Endothelial cell of umbilical vein (primary cell): ENCODE measurements at regions not wholly inside any gene's neighbourhood (a gene's known extent, or its start where the extent isn't known, plus 50 kb on each side); places are given as distances from the start of the nearest gene placed in this dataset.
A peak's percentile ranks its signal among the peaks of the same experiment; 100 is the strongest.

ENCODE experiments used
- BruUV-seq: library from RNA; stranded (reverse); fragments of 400-500 nt; replicated peaks from 2 replicates; lab custom pipeline; 2021; lab: Mats Ljungman, UMichigan
- CTCF ChIA-PET: fragments of 300-600, 350-600 bp; sonication (Branson Sonifier 250); formaldehyde crosslinking; loops from one replicate; lab custom pipeline; 2021; ENCODE audit warnings: antibody characterized with exemption, inconsistent platforms; lab: Charles Lee
- POLR2A ChIA-PET: fragments of 300-600, 350-600 bp; sonication (Branson Sonifier 250); formaldehyde crosslinking; loops from one replicate; lab custom pipeline; 2021; ENCODE audit warnings: antibody characterized with exemption, inconsistent platforms; lab: Charles Lee
- DNase-seq: peaks from one replicate; pipeline ENCODE4 v3.0.0-alpha.2; 2011; ENCODE audit warnings: low read depth, low spot score
- FAIRE-seq: peaks from 2 replicates; lab custom pipeline; 2011; peaks lifted over from hg19 to GRCh38; lab: Jason Lieb, UNC
- H2AFZ ChIP-seq: 2 replicates; pipeline ENCODE4 v1.6.0; 2012; ENCODE audit warnings: low read depth, low read length, control low read depth, inconsistent platforms
- H3K27ac ChIP-seq: 2 replicates; pipeline ENCODE4 v1.5.1; 2011; ENCODE audit warnings: low read depth, mild to moderate bottlenecking, control low read depth, low read length, moderate library complexity; ENCODE audit not compliant: insufficient read depth
- H3K27me3 ChIP-seq, 2 experiments: 2 replicates each; pipeline versions ENCODE4 v1.6.0 to v1.6.1; 2011; ENCODE audit warnings: low read length in 2 of 2, mixed read lengths in 1 of 2; ENCODE audit not compliant: control insufficient read depth in 2 of 2, insufficient read depth in 2 of 2
- H3K36me3 ChIP-seq, 2 experiments: 2 replicates in 1 of 2; 3 replicates in 1 of 2; pipeline ENCODE4 v1.5.1; 2011; ENCODE audit warnings: low read length in 2 of 2, mild to moderate bottlenecking in 1 of 2, moderate library complexity in 1 of 2; ENCODE audit not compliant: control insufficient read depth in 2 of 2, insufficient read depth in 2 of 2; ENCODE audit errors: extremely low read depth in 1 of 2
- H3K4me1 ChIP-seq: 3 replicates; pipeline ENCODE4 v1.5.1; 2011; ENCODE audit warnings: mild to moderate bottlenecking, low read length; ENCODE audit not compliant: control insufficient read depth, insufficient read depth; ENCODE audit errors: extremely low read depth
- H3K4me2 ChIP-seq: 2 replicates; pipeline ENCODE4 v1.6.1; 2011; ENCODE audit warnings: low read length, control low read depth, mixed read lengths; ENCODE audit not compliant: insufficient read depth
- H3K4me3 ChIP-seq, 3 experiments: fragments of 200-600 bp in 1 of 3; sonication (generic), shearing (Covaris generic) in 1 of 3; replicated peaks in 1 of 3; 2 replicates each; pipeline ENCODE4 v1.5.1; 2011 to 2016; ENCODE audit warnings: control low read depth in 3 of 3, low read length in 3 of 3, mild to moderate bottlenecking in 2 of 3, inconsistent platforms in 1 of 3, low read depth in 1 of 3, moderate library complexity in 1 of 3; ENCODE audit not compliant: insufficient read depth in 1 of 3
- H3K79me2 ChIP-seq: 2 replicates; pipeline ENCODE4 v1.6.0; 2012; ENCODE audit warnings: low read length, inconsistent platforms; ENCODE audit not compliant: control insufficient read depth, insufficient read depth
- H3K9ac ChIP-seq: replicated peaks from 2 replicates; pipeline ENCODE3; 2011; ENCODE audit warnings: low read length, control low read depth; ENCODE audit not compliant: insufficient read depth; ENCODE audit errors: extremely low read depth
- H3K9me1 ChIP-seq: replicated peaks from 3 replicates; pipeline ENCODE4 v1.6.0; 2011; ENCODE audit warnings: mild to moderate bottlenecking, low read length; ENCODE audit not compliant: control insufficient read depth, insufficient read depth; ENCODE audit errors: extremely low read depth
- H3K9me3 ChIP-seq: replicated peaks from 2 replicates; pipeline ENCODE4 v1.5.1; 2012; ENCODE audit warnings: low read length, inconsistent platforms; ENCODE audit not compliant: control insufficient read depth, insufficient read depth
- H4K20me1 ChIP-seq: replicated peaks from 2 replicates; pipeline ENCODE3; 2011; ENCODE audit warnings: mild to moderate bottlenecking, low read length; ENCODE audit not compliant: control insufficient read depth, insufficient read depth; ENCODE audit errors: extremely low read depth
- CTCF ChIP-seq, 2 donors: IDR thresholded peaks; 1 replicate in 1 of 2; 2 replicates in 1 of 2; pipeline ENCODE4 v1.5.1; 2011; ENCODE audit warnings: low read length in 2 of 2, mild to moderate bottlenecking in 2 of 2, moderate library complexity in 2 of 2, control low read depth in 1 of 2, inconsistent platforms in 1 of 2, low read depth in 1 of 2; ENCODE audit not compliant: insufficient read depth in 1 of 2; ENCODE audit errors: extremely low read depth in 1 of 2
- EZH2 ChIP-seq: IDR thresholded peaks from 2 replicates; pipeline ENCODE4 v1.6.1; 2012; ENCODE audit warnings: borderline replicate concordance, low read depth, mild to moderate bottlenecking, moderate library complexity, low read length, inconsistent platforms; ENCODE audit not compliant: severe bottlenecking
- FOS ChIP-seq: IDR thresholded peaks from 2 replicates; pipeline ENCODE4 v1.6.1; 2011; ENCODE audit warnings: mild to moderate bottlenecking, low read length, moderate library complexity, borderline replicate concordance; ENCODE audit not compliant: insufficient read depth
- GATA2 ChIP-seq: IDR thresholded peaks from 2 replicates; pipeline ENCODE4 v1.7.0; 2011; ENCODE audit warnings: low read depth, mild to moderate bottlenecking, moderate library complexity, mixed read lengths, low read length; ENCODE audit not compliant: insufficient read length, insufficient read depth
- JUN ChIP-seq: IDR thresholded peaks from 2 replicates; pipeline ENCODE4 v1.6.1; 2011; ENCODE audit warnings: borderline replicate concordance, low read depth; ENCODE audit not compliant: insufficient read length, insufficient read depth
- MAX ChIP-seq: IDR thresholded peaks from 2 replicates; pipeline ENCODE4 v1.6.1; 2011; ENCODE audit not compliant: insufficient read depth, insufficient read length
- MYC ChIP-seq: IDR thresholded peaks from one replicate; pipeline ENCODE4 v1.6.1; 2011; ENCODE audit warnings: mild to moderate bottlenecking, low read depth, low read length
- POLR2A ChIP-seq: IDR thresholded peaks from 2 replicates; pipeline ENCODE4 v1.6.1; 2012; ENCODE audit warnings: low read depth, mild to moderate bottlenecking, control low read depth, low read length
- POLR2AphosphoS5 ChIP-seq: IDR thresholded peaks from 2 replicates; pipeline ENCODE4 v1.6.1; 2012; ENCODE audit warnings: low read depth, mild to moderate bottlenecking, control low read depth, low read length, moderate library complexity; ENCODE audit not compliant: insufficient read depth
- dilution Hi-C: fragments of 300-500 bp; cut with MboI; formaldehyde crosslinking; loops from one replicate; pipeline ENCODE4 v1.15.0; 2019; ENCODE audit warnings: low sequenced_read_pairs; ENCODE audit not compliant: extremely low pct_ligation_motif_present
- intact Hi-C: fragments of 100-400 bp; cut with micrococcal nuclease; formaldehyde crosslinking; loops from one replicate; pipeline ENCODE4 v1.10.0; 2022

GRCh38 chr7:15837306-15837950 lies 150.9 kb upstream of the MEOX2 start:
- no peak for FAIRE-seq
- no peak overlapping the region for H3K4me2 ChIP-seq
- no TSS peak for BruUV-seq

More at GRCh38 chr7:15837306-15837950, 150.9 kb upstream of the MEOX2 start:
- CTCF ChIA-PET: no interaction called here
- peak overlapping the region; percentile 4 for H3K27ac ChIP-seq
- POLR2A ChIA-PET: no interaction called here
- peak overlapping the region; percentile 42 for H2AFZ ChIP-seq
- no peak overlapping the region for H3K4me3 ChIP-seq
- no peaks in the 10 kb centered on the region for H4K20me1 ChIP-seq
- dilution Hi-C loops (no loop called here), intact Hi-C loops (loop anchor here (5.0 kb wide), 2 partner anchors 55 to 150 kb away; partner anchors contain the start of gene MEOX2)
- no peak for TF ChIP-seq GATA2
- no peak for TF ChIP-seq FOS
- TF ChIP-seq CTCF (IDR thresholded peaks at IDR 0.05; ENCODE audit: extremely low read depth in 1 of 2, insufficient read depth in 1 of 2, low read depth in 1 of 2, low read length in 2 of 2): no peak
- no peak for TF ChIP-seq MAX
- no peak for TF ChIP-seq POLR2A
- TF ChIP-seq EZH2: no peak
- no peak for TF ChIP-seq POLR2AphosphoS5
- no peak for TF ChIP-seq MYC
- no peak for TF ChIP-seq JUN
- no peaks in the 10 kb centered on the region for H3K79me2 ChIP-seq
- no peak overlapping the region for H3K9ac ChIP-seq
- peaks cover 14% of the 10 kb centered on the region for H3K4me1 ChIP-seq
- no peaks in the 10 kb centered on the region for H3K9me1 ChIP-seq
- DNase-seq: no peak
- H3K9me3 ChIP-seq: no peaks in the 10 kb centered on the region
- no peaks in the 10 kb centered on the region for H3K27me3 ChIP-seq
- H3K36me3 ChIP-seq: no peaks in the 10 kb centered on the region
